H9 (cell line): ENCODE measurements at regions not wholly inside any gene's neighbourhood (a gene's known extent, or its start where the extent isn't known, plus 50 kb on each side); places are given as distances from the start of the nearest gene placed in this dataset.

Source experiments
- DNase-seq: peaks from one replicate; pipeline ENCODE4 v3.0.0-alpha.2; 2017
- H2AFZ ChIP-seq: one replicate; pipeline ENCODE4 v1.6.1; 2013; ENCODE audit warnings: mild to moderate bottlenecking, low read length, control low read depth, moderate library complexity
- H2AK5ac ChIP-seq: 2 replicates; pipeline ENCODE4 v1.6.1; 2013; ENCODE audit warnings: low read length, control low read depth, mixed read lengths; ENCODE audit not compliant: insufficient read length
- H2BK120ac ChIP-seq: one replicate; pipeline ENCODE4 v1.6.1; 2013; ENCODE audit warnings: low read depth, mild to moderate bottlenecking, low read length, control low read depth, inconsistent platforms; ENCODE audit not compliant: poor library complexity, severe bottlenecking
- H2BK12ac ChIP-seq: 2 replicates; pipeline ENCODE4 v1.6.1; 2013; ENCODE audit warnings: low read length, control low read depth, mixed read lengths, low read depth; ENCODE audit not compliant: insufficient read length
- H2BK15ac ChIP-seq: 2 replicates; pipeline ENCODE4 v1.6.1; 2013; ENCODE audit warnings: low read depth, low read length, control low read depth
- H2BK20ac ChIP-seq: one replicate; pipeline ENCODE4 v1.6.1; 2013; ENCODE audit warnings: low read depth, mild to moderate bottlenecking, low read length, control low read depth, inconsistent platforms; ENCODE audit not compliant: poor library complexity, severe bottlenecking
- H2BK5ac ChIP-seq: 2 replicates; pipeline ENCODE4 v1.6.1; 2013; ENCODE audit warnings: low read length, control low read depth, mixed read lengths; ENCODE audit not compliant: insufficient read length
- H3K14ac ChIP-seq: 2 replicates; pipeline ENCODE4 v1.6.1; 2013; ENCODE audit warnings: low read length, control low read depth; ENCODE audit not compliant: insufficient read depth
- H3K18ac ChIP-seq: 2 replicates; pipeline ENCODE4 v1.6.1; 2013; ENCODE audit warnings: low read depth, mild to moderate bottlenecking, mixed read lengths, low read length, control low read depth; ENCODE audit not compliant: insufficient read length
- H3K23ac ChIP-seq: 2 replicates; pipeline ENCODE4 v1.6.1; 2013; ENCODE audit warnings: low read length, control low read depth, mixed read lengths, low read depth; ENCODE audit not compliant: insufficient read length
- H3K23me2 ChIP-seq: 2 replicates; pipeline ENCODE4 v1.6.1; 2013; ENCODE audit warnings: low read depth, mild to moderate bottlenecking, mixed read lengths, low read length, control low read depth; ENCODE audit not compliant: insufficient read length, poor library complexity, severe bottlenecking
- H3K27ac ChIP-seq: 2 replicates; pipeline ENCODE4 v1.5.1; 2013; ENCODE audit warnings: low read length, control low read depth, mixed read lengths, low read depth; ENCODE audit not compliant: insufficient read length
- H3K27me3 ChIP-seq: 2 replicates; pipeline ENCODE4 v1.6.1; 2013; ENCODE audit warnings: low read length, control low read depth, inconsistent platforms; ENCODE audit not compliant: insufficient read depth
- H3K4ac ChIP-seq: 2 replicates; pipeline ENCODE4 v1.6.1; 2013; ENCODE audit warnings: low read depth, mild to moderate bottlenecking, control low read depth, inconsistent platforms, low read length, moderate library complexity
- H3K4me1 ChIP-seq: 2 replicates; pipeline ENCODE4 v1.6.1; 2013; ENCODE audit warnings: low read length, control low read depth, inconsistent platforms; ENCODE audit not compliant: insufficient read depth
- H3K4me2 ChIP-seq: 2 replicates; pipeline ENCODE4 v1.6.1; 2013; ENCODE audit warnings: low read length, control low read depth, mixed read lengths; ENCODE audit not compliant: insufficient read length, insufficient read depth
- H3K56ac ChIP-seq: 2 replicates; pipeline ENCODE4 v1.6.1; 2013; ENCODE audit warnings: low read depth, mild to moderate bottlenecking, mixed read lengths, low read length, control low read depth; ENCODE audit not compliant: insufficient read length
- H3K79me1 ChIP-seq: 2 replicates; pipeline ENCODE4 v1.6.1; 2013; ENCODE audit warnings: low read depth, mild to moderate bottlenecking, moderate library complexity, low read length, control low read depth, inconsistent platforms; ENCODE audit not compliant: insufficient read depth, poor library complexity, severe bottlenecking
- H3K79me2 ChIP-seq: 2 replicates; pipeline ENCODE4 v1.6.1; 2013; ENCODE audit warnings: low read length, control low read depth, inconsistent platforms; ENCODE audit not compliant: insufficient read depth
- H3K9ac ChIP-seq: 2 replicates; pipeline ENCODE4 v1.6.1; 2013; ENCODE audit warnings: low read length, control low read depth, mixed read lengths; ENCODE audit not compliant: insufficient read length; ENCODE audit errors: extremely low read depth
- H3K9me3 ChIP-seq: one replicate; pipeline ENCODE4 v1.6.1; 2013; ENCODE audit warnings: low read depth, low read length, inconsistent platforms; ENCODE audit not compliant: control insufficient read depth
- H3T11ph ChIP-seq: one replicate; pipeline ENCODE4 v1.6.1; 2013; ENCODE audit warnings: mild to moderate bottlenecking, low read length, control low read depth, inconsistent platforms
- H4K20me1 ChIP-seq: one replicate; pipeline ENCODE4 v1.6.1; 2013; ENCODE audit not compliant: control insufficient read depth, insufficient read length, insufficient read depth
- H4K5ac ChIP-seq: 2 replicates; pipeline ENCODE4 v1.6.1; 2013; ENCODE audit warnings: low read depth, mild to moderate bottlenecking, mixed read lengths, low read length, control low read depth; ENCODE audit not compliant: insufficient read length
- H4K8ac ChIP-seq: replicated peaks from 2 replicates; pipeline ENCODE4 v1.6.1; 2013; ENCODE audit warnings: low read length, control low read depth, mixed read lengths, low read depth; ENCODE audit not compliant: insufficient read length
- H4K91ac ChIP-seq: 2 replicates; pipeline ENCODE4 v1.6.1; 2013; ENCODE audit warnings: low read depth, mild to moderate bottlenecking, moderate library complexity, mixed read lengths, low read length, control low read depth; ENCODE audit not compliant: insufficient read length
- H3K27ac Mint-ChIP-seq, 3 experiments: 2 replicates in 2 of 3; 3 replicates in 1 of 3; pipeline ENCODE4 v1.8.0; 2020 to 2021; ENCODE audit warnings: mixed read lengths in 3 of 3, mild to moderate bottlenecking in 1 of 3, moderate library complexity in 1 of 3
- H3K27me3 Mint-ChIP-seq: 2 replicates; pipeline ENCODE4 v1.8.0; 2021; ENCODE audit warnings: low read depth, mild to moderate bottlenecking, moderate library complexity, mixed read lengths
- H3K36me3 Mint-ChIP-seq, 3 experiments: 2 replicates in 2 of 3; 3 replicates in 1 of 3; pipeline ENCODE4 v1.8.0; 2020 to 2021; ENCODE audit warnings: low read depth in 3 of 3, mixed read lengths in 3 of 3; ENCODE audit not compliant: insufficient read depth in 1 of 3
- H3K4me1 Mint-ChIP-seq, 2 experiments: 2 replicates each; pipeline ENCODE4 v1.8.0; 2020; ENCODE audit warnings: mixed read lengths in 2 of 2
- H3K4me3 Mint-ChIP-seq, 2 experiments: 2 replicates in 1 of 2; 3 replicates in 1 of 2; pipeline ENCODE4 v1.8.0; 2020 to 2021; ENCODE audit warnings: mild to moderate bottlenecking in 2 of 2, mixed read lengths in 2 of 2, moderate library complexity in 1 of 2
- H3K9me3 Mint-ChIP-seq, 2 experiments: 2 replicates in 1 of 2; 3 replicates in 1 of 2; pipeline ENCODE4 v1.8.0; 2020; ENCODE audit warnings: mild to moderate bottlenecking in 2 of 2, mixed read lengths in 2 of 2, moderate library complexity in 1 of 2
- WGBS: extraction: QIAGEN DNeasy Blood & Tissue Kit; methylation state at CpG from one replicate; pipeline ENCODE4 v1.1.7; 2013; ENCODE audit warnings: missing lambda C conversion rate, low lambda C conversion rate, mixed read lengths; ENCODE audit not compliant: insufficient read length; ENCODE audit errors: extremely low coverage; 5-methylcytosine and 5-hydroxymethylcytosine counted together
- TF ChIP-seq, protein P1 (sequence below): fragments of 200-600 bp; sonication (generic); conservative IDR thresholded peaks from 3 replicates; pipeline ENCODE4 v1.8.0; 2021; ENCODE audit warnings: antibody characterized with exemption, mild to moderate bottlenecking

DNA sequence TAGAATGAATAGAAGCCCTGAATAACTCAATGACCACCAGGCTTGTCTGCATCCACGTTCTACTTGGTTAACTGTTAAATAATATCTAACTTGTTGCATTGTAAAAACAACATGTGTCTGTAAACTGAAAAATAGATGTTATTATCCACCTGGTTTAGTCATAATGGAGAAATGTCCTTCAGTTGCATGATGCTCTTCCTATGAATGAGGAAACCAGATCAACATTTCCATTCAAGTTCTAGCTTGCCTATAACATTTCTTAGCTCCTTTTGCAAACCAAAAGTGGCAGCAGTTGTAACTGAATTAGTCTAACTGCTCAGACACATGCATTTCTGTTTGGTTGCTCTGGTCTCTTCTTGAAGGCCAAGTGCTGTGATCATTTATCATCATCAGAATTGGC lies 62.9 kb upstream of the BET1 start:
- Histone ChIP-seq H2BK12ac (no peak overlapping the region), H3K14ac (no peak overlapping the region), H2BK15ac (no peak overlapping the region), H3K27ac (no peak overlapping the region), H3K79me2 (no peaks in the 10 kb centered on the region), H3T11ph (no peak overlapping the region), H2BK5ac (no peak overlapping the region), H2AK5ac (no peak overlapping the region), H3K4me2 (no peak overlapping the region), H2AFZ (no peak overlapping the region), H3K79me1 (no peaks in the 10 kb centered on the region), H4K8ac (no peak overlapping the region), H4K91ac (no peak overlapping the region), H4K5ac (no peak overlapping the region), H3K9ac (no peak overlapping the region), H3K9me3 (no peaks in the 10 kb centered on the region), H2BK120ac (no peak overlapping the region), H3K18ac (no peak overlapping the region), H4K20me1 (no peaks in the 10 kb centered on the region), H3K23ac (no peak overlapping the region), H3K27me3 (no peaks in the 10 kb centered on the region), H3K4me1 (no peaks in the 10 kb centered on the region), H3K23me2 (no peaks in the 10 kb centered on the region), H3K56ac (no peak overlapping the region), H3K4ac (no peak overlapping the region), H2BK20ac (no peak overlapping the region)
- no peak overlapping the region for H3K4me3 Mint-ChIP-seq
- H3K4me1 Mint-ChIP-seq: no peaks in the 10 kb centered on the region
- TF ChIP-seq, protein P1, sequence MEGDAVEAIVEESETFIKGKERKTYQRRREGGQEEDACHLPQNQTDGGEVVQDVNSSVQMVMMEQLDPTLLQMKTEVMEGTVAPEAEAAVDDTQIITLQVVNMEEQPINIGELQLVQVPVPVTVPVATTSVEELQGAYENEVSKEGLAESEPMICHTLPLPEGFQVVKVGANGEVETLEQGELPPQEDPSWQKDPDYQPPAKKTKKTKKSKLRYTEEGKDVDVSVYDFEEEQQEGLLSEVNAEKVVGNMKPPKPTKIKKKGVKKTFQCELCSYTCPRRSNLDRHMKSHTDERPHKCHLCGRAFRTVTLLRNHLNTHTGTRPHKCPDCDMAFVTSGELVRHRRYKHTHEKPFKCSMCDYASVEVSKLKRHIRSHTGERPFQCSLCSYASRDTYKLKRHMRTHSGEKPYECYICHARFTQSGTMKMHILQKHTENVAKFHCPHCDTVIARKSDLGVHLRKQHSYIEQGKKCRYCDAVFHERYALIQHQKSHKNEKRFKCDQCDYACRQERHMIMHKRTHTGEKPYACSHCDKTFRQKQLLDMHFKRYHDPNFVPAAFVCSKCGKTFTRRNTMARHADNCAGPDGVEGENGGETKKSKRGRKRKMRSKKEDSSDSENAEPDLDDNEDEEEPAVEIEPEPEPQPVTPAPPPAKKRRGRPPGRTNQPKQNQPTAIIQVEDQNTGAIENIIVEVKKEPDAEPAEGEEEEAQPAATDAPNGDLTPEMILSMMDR: no peak
- no peak overlapping the region for H3K27ac Mint-ChIP-seq
- no peaks in the 10 kb centered on the region for H3K36me3 Mint-ChIP-seq
- WGBS: no CpG with 5 or more reads among the region's 1 CpG
- no peaks in the 10 kb centered on the region for H3K27me3 Mint-ChIP-seq
- no peaks in the 10 kb centered on the region for H3K9me3 Mint-ChIP-seq
- no peak for DNase-seq
